ENCODE measurements at regions not wholly inside any gene's neighbourhood (a gene's known extent, or its start where the extent isn't known, plus 50 kb on each side); places are given as distances from the start of the nearest gene placed in this dataset.

DNA sequence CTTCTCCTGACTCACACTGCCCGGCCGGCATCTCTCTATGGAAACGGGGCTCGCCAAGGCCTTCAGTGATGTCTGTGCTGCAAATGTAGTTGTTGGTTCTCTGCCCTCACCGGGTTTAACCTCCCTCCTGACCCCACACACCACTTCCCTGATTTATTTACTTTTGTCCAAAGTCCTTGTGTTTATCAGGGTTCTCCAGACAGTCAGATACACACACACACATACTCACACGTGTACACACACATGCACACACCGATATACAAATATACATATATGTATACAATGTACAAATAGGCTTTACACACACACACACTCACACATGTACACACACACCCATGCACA, 647.0 kb downstream of the BRD1 start:
- no peak for DNase-seq (ENCODE audit: low read depth in 3 of 3)

DNA sequence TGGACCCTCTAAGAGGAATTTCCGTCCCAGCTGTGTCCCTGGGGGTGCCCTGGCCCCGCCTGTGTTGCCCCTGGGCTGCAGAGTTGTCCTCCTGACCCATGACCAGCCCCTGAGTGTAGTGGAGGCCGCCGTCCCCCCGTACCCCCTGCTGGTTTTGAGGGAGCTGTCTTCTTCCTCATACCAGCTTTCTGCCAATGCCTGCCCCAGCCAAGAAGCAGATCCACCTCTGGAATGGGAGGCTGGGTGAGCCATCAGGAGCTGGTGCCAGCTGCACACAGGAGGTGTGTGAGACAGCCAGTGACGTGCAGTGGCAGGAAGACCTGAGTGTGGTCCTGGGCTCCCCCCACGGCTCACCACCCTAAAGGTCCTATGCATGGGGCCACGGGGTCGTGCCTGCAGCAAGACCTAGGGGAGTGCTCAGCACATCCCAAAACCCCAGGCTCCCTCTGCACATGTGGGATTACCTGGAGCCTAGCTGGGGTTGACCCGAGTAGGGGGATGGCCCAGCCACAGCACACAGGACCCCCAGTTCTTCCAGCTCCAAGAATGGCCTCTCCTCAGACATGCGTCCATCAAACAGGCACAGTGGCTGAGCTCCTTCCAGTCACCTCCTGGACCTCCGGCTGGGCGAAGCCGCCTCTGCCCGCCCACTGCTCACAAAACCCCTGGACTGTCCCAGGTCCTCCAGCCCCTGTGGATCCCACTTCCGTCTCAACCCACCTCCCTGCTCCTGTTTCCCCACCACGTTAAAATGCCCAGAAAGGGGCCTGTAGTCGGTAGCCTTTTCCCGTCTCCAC, 647.6 kb downstream of the BRD1 start:
- DNase-seq (ENCODE audit: low read depth in 3 of 3) = no peak

DNA sequence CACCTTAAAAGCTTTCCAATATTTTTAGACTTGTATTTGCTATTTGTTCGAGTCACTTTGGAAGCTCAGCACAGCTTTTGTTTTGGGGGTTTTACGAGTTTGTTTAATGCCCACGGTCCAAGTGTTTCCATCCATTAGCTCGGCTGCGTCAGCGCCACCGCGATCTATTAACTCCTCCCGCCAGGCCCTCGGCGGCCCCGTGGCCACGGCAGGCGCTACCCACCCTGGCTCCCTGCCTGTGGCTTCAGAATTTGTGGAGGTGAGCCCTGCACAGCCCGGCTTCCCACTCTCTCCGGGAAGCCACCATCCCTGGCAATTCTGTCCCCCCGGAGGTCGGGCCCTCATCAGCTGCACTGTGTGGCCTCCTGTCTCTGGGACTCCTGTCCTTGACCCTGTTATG, 648.5 kb downstream of the BRD1 start:
- DNase-seq (ENCODE audit: low read depth in 3 of 3) = no peak

DNA sequence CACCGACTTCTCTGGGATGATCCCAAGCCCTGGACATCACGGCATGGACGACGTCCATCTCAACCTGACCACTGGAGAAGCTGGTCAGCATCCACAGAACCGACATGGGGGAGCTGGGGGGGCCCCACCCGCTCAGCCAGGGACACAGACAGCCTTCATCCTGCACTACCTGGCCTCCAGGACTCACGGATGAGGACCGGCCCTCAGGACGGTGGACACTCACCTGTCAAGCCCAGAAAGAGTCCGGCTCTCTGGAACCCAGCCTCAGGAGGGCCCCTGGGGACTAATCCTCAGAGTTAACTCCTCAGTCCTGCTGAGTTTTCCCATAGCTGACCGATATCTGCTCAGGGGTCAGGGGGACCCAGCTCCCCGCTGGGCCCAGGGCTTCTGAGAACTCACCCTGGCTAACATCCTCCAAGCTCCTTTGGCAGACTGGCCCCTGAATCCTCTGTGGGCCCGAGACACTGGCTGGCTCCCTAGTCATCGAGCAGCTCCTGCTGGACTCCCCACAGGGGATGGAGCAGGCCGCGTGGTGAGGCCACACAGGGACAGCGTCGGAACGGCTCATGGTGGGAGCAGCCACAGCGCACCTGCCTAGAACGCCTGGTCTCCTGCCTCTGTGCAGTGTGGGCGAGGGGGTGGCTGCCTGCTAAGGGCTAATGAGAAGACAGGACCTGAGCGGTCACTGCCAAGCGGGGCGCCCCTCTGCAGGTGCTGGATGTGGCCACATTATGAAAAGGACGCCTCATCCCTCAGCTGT, 649.2 kb downstream of the BRD1 start:
- DNase-seq (ENCODE audit: low read depth in 3 of 3) = no peak

DNA sequence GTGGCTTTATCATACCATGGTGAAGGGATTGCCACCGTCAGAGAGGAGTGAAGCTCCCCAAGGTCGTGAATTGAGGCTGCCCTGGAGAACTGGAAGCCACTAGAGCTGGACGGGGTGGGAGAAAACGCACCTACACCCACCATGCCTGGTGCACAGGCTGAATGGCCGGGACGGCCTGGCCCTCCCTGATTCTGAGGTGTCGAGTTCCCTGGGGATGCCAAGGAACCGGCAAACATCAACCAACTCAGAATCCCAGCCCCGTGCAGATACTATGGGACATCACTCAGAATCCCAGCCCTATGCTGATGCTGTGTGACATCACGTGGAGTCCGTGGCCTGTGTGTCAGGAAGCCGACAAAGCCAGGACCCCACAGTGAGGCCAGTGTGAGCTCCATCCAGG, 650.0 kb downstream of the BRD1 start:
- no peak for DNase-seq (ENCODE audit: low read depth in 3 of 3)

DNA sequence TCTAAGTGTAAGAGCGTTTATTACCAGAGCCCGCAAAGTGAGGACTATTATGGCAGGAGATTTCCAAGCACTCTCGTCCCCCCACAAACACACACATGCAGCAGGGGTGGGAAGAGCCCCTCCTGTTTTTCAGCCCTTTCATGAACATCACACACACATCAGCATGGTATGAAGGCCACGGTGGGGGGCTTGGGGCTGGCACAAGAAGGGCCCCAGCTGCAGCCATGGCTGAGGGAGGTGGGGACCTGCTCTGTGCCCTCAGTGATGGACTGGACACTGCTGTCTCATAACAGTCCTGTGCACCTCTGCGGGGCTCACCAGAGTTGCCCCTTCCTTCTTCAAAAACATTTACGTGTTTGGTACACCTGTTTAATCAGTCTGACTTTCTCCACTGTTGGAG, 650.7 kb downstream of the BRD1 start:
- DNase-seq (ENCODE audit: low read depth in 3 of 3) = no peak

DNA sequence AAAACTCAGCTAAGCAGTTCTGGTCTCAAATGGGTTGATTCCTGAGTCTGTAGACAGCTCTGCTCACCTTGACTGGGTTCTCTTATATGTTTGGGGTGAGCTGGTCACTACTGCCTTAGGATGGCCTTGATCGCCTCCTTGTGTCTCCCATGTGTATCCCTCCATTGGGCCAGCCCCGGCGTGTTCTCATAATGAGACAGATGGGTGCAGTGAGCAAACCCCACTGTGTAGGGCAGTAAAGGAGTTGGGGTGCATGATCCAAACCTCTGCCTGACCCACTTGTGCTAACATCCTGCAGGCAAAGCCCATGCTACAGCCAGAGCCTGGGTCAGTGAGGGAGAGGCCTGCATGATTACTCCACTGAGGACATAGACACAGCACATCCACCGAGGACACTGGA, 657.6 kb downstream of the BRD1 start:
- no peak for DNase-seq (ENCODE audit: low read depth in 3 of 3)

DNA sequence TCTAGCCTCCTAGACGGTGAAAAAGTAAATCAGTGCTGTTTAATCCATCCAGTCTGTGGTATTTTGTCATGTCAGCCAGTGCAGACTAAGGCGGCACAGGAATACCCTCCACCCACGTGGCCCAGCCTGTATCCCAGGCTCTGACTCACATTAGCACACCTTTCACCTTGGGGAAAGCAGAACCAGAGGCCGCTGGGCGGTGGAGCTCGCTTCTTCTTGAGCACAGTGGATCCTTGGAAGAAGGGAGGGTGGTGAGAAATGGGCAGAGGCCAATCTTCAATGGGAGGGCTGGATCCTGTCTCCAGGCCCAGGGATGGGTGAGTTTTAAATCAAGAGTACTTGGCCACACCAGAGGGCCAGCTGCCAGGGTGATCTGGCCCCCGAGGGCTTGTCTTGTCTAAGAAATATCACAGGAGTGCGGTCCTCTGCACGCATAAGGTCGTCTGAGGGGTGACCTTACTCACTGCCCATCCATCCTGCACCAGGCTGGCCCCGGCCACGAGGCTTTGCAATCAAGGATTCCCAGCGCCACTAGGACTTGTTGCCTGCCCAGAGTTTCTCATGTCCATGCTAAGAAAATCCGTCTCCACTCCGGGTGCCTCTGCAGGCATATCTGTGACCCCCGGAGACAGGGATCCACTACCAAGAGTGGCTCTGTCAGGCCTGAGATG, 658.5 kb downstream of the BRD1 start:
- no peak for DNase-seq (ENCODE audit: low read depth in 3 of 3)

DNA sequence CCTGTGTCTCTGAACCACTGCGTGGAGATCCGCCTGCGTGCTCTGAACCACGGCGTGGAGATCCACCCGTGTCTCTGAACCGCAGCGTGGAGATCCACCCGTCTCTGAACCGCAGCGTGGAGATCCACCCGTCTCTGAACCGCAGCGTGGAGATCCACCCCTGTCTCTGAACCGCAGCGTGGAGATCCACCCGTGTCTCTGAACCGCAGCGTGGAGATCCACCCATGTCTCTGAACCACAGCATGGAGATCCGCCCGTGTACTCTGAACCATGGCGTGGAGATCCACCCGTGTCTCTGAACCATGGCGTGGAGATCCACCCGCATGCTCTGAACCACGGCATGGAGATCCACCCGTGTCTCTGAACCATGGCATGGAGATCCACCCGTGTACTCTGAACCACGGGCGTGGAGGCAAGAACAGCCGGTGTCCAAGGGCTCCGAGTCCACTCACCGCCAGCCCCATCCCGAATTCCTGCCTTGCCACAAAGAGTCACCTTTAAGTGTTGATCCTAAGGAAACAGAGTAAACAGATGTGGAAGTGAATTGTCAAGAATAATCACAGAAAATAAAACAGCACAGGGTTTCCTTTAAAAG, 659.4 kb downstream of the BRD1 start:
- no peak for DNase-seq (ENCODE audit: low read depth in 3 of 3)

DNA sequence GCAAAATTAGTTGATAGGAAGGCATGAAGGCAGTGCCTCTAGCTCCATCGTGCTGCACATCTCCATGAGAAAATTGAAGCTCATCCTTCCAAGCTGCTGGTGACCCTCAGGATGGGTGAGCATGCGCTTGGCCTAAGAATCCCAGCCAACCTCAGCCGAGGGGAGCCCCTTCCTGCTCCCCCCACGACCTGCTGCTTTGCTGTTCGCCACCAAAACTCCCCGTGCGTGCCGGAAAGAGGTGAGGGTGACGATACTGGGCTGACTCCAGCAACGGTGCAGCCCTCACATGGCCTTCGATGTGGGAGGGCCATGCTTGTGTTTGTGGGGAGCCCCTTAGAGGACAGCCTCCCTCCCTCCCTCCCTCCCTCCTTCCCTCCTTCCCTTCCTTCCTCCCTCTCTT, 660.9 kb downstream of the BRD1 start:
- no peak for DNase-seq (ENCODE audit: low read depth in 3 of 3)

DNA sequence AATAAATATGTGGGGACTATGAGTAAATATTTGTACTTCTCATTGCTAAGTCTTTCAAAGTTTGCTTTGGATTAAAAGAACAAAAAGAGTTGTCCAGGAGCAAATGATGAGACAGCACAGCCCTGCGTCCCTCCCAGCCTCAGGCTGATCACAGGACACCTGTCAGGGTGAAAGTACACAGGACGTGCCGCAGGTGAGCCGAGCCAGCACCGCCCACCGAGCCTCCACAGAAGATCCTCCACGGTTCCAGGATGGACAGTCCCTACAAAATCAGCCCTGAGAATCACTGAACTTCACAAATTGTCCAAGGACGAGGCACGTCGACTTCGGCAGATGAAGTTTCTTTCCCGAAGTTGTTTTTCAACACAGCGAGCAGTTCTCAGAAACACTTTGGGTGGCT, 661.5 kb downstream of the BRD1 start:
- no peak for DNase-seq (ENCODE audit: low read depth in 3 of 3)

DNA sequence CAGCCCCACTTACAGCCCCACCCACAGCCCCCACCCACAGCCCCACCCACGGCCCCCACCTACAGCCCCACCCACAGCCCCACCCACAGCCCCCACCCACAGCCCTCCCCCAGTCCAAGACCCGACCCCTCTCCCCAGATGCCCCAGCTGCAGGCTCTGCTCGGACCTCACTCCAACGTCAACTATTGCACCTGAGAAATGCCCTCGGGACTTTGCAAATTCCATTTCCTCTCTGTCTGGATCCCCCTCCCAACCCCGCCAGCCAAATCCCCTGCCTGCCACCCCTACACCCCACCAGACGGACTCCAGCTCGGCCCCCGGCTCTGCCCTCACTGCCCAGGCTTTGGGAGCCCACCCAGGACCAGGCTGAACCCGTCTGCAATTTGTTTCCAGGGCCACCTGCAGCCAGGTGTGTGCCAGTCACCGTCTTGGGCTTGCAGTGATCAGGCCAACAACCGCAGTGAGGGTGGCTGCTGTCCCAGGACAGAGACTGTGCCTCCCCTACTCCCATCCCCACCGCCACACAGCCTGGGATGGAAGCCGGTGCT, 662.8 kb downstream of the BRD1 start:
- DNase-seq (ENCODE audit: low read depth in 3 of 3) = no peak

DNA sequence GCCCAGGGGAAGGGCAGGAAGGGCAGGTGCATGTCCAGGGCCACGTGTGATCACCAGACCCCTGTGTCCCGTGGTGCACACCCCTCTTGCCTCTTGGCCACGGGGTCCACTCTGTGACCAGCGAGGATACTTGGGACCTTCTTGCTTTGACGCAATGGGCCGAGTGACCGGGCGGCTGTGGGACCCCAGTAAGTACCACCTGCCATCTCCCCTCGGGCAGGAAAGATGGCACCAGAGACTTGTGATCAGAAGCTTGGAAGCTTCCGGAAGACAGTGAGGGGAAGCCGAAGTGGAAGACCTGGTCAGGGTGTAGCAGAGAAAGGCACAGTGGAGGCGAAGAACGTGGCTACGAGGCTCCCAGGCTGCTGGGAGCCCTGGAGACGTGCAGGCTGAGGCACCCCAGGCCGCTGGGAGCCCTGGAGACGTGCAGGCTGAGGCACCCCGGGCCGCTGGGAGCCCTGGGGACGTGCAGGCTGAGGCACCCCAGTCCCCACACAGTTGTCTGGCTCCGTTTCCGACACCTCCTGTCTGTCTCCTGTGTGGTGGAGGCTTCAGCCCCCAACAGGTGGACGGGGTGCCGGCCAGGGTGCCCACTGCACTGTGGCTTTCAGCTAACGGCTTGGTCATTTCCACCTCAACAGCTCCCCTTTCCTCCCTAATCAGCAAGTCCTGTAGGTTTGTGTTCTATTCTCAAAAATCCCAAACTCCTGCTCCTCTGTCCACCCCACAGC, 663.5 kb downstream of the BRD1 start:
- no peak for DNase-seq (ENCODE audit: low read depth in 3 of 3)

DNA sequence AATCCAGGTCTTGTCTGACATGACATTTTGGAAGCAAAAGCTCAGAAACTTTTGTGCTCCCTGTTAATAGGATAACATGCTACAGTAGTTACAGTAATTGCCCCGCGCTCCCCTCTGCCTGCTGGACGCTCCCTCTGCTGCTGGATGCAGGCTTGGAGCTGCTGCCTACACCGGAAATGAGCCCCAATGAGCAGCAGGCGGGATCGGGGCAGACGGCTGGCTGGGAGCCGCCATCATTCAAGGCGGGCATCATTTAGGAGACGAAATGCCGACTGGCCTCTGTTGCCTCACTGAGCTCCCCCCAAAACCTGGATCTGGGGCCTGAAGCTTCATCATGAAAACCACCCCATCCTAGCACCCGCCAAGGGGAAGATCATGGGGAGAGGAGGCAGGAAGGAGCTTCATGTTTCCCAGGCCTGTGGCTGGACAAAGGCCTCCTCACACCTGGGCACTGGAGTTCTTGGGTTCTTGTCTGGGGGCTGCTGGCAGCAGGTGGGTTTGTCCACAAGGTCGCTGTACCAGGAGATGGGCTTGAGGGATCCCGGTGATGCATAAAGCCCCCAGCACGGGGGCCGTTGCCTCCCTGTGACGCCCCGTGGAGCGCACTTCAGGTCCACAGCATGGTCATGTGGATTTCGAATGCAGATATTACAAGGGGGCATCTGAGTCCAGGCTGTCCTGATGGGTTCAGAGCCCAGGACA, 664.3 kb downstream of the BRD1 start:
- DNase-seq (ENCODE audit: low read depth in 3 of 3) = no peak

DNA sequence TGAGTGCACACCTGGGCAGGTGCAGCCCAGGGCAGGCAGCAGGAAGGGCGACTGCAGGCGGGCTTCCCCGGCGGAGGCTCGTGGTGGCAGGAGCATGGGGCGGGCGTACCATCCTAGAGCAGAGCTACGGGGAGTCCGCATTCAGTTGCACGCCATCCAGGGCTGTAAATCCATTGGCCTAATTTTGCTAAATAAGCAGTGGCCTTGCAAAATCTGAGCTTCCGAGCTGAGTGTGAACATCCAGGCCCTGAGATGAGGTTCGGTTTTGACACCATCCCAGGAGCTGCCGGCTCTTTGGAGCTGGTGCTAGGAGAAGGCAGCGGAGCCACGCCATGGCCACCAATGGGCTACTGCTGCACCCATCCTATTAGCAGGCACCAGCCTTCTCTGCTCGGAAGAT, 664.8 kb downstream of the BRD1 start:
- no peak for DNase-seq (ENCODE audit: low read depth in 3 of 3)

DNA sequence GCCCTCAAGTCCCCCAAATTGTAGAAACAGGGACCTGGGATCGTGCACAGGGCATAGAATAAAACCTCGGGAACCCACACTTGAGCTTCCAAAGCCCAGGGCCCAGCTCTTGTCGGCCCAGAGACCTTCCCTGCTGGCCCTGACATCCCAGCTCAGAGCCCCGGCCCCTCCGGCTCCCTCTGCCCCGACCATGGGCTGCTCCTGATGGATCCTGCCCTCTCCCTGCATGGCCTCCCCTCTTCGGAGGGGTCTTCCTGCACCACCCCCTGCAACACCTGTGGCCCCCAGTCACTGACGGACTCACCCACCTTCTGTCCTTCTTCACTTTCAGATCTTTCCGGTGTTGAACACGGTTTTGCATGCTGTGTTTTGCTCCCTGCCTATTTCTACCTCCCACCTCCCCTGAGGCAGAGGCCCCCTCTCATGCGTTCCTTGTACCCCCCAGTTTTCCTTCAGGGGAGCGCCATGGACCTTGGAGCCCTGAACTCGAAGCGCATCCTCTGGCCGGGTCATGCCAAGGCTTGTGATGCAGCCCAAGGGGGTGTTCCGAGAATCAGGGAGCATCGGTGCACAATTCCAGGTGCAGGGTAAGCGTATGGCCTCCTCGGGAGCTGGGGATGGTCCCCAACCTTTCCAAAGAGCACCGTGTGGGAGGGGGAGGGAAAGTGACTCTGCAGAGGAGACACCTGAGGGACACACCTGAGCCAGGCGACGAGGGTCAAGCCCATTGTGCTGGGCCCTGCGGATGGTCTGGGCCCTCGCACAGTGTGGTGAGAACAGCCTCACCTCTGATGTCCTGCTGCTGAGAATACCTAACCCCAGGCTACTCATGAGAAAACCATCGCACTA, 666.4 kb downstream of the BRD1 start:
- DNase-seq (ENCODE audit: low read depth in 3 of 3) = no peak

DNA sequence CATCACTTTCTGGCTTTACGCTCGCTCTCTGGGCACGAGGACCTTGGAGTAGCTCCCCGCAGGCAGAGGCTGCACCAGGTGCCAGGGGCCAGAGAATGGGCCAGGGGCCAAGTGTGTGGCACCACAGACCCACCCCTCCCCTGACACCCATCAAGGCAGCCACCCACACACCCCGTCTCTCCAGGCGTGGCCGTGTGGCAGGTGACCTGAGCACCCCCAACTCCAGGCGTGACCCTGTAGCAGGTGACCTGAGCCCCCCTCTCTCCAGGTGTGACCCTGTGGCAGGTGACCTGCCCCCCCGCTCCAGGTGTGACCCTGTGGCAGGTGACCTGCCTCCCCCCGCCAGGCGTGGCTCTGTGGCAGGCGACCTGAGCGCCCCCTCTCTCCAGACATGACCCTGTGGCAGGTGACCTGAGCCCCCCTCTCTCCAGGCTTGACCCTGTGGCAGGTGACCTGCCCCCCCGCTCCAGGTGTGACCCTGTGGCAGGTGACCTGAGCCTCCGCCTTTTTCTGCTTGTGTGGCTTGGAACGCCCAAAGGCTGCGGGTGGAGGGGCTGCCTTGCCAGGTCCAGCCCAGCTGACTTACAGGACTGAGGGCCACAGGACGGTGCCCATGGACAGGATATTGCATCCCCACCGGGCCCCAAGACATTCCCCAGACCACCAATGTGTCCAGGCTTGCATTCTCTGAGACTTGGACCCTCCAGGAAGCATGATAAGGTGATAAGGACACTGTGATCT, 667.2 kb downstream of the BRD1 start:
- DNase-seq (ENCODE audit: low read depth in 3 of 3) = no peak

DNA sequence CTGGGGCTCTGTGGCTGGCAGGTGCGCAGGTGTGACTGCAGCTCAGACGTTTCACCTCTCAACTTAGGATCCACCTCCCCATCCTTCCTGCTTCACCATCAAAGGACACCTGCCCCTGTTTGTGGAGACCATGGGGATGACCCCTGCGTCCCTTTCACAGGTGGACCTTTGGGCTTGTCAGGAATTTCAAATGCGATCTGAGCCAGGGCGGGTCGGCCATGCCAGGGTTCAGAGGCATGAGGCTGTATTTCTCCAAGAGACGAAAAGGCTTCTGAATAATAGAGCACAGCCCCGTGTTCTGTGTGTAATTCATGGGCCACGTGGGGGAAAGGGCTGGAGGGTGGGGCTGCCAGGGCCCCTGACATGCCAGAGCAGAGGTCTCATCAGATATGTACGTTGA, 668.0 kb downstream of the BRD1 start:
- no peak for DNase-seq (ENCODE audit: low read depth in 3 of 3)
